Calu3 (cell line): ENCODE measurements at regions not wholly inside any gene's neighbourhood (a gene's known extent, or its start where the extent isn't known, plus 50 kb on each side); places are given as distances from the start of the nearest gene placed in this dataset.

Experiments used
- BruUV-seq: library from RNA; stranded (reverse); fragments of 400-500 nt; replicated peaks from 2 replicates; lab custom pipeline; 2021; lab: Mats Ljungman, UMichigan
- CTCF ChIA-PET: fragments of 300-600 bp; sonication (Branson Sonifier 250); formaldehyde crosslinking; loops from one replicate; lab custom pipeline; 2022; ENCODE audit warnings: antibody characterized with exemption; lab: Charles Lee
- DNase-seq: peaks from one replicate; pipeline ENCODE4 v3.0.0; 2022
- H3K27ac Mint-ChIP-seq: one replicate; pipeline ENCODE4 v1.8.0; 2022; ENCODE audit warnings: mixed read lengths; ENCODE audit not compliant: unreplicated experiment
- H3K27me3 Mint-ChIP-seq: one replicate; pipeline ENCODE4 v1.8.0; 2022; ENCODE audit warnings: mixed read lengths; ENCODE audit not compliant: unreplicated experiment
- H3K36me3 Mint-ChIP-seq: one replicate; pipeline ENCODE4 v1.8.0; 2022; ENCODE audit warnings: mild to moderate bottlenecking, moderate library complexity, mixed read lengths; ENCODE audit not compliant: insufficient read depth, unreplicated experiment
- H3K4me1 Mint-ChIP-seq: one replicate; pipeline ENCODE4 v1.8.0; 2022; ENCODE audit warnings: mild to moderate bottlenecking, low read depth, mixed read lengths; ENCODE audit not compliant: unreplicated experiment
- H3K4me3 Mint-ChIP-seq: one replicate; pipeline ENCODE4 v1.8.0; 2022; ENCODE audit warnings: mild to moderate bottlenecking, low read depth, moderate library complexity, mixed read lengths; ENCODE audit not compliant: unreplicated experiment
- H3K9me3 Mint-ChIP-seq: one replicate; pipeline ENCODE4 v1.8.0; 2022; ENCODE audit warnings: low read depth, mixed read lengths; ENCODE audit not compliant: unreplicated experiment
- CTCF ChIP-seq: fragments of 200-600 bp; IDR thresholded peaks from one replicate; pipeline ENCODE4 v1.8.0; 2022; ENCODE audit warnings: antibody characterized with exemption; ENCODE audit not compliant: unreplicated experiment
- intact Hi-C: fragments of 100-400 bp; cut with micrococcal nuclease; formaldehyde crosslinking; loops from one replicate; pipeline ENCODE4 v1.10.0; 2022; ENCODE audit not compliant: unreplicated experiment

- TF ChIP-seq CTCF = no peak
- no peak overlapping the region for H3K27ac Mint-ChIP-seq
- H3K4me1 Mint-ChIP-seq = peaks cover 17% of the 10 kb centered on the region
- no peaks in the 10 kb centered on the region for H3K36me3 Mint-ChIP-seq
- CTCF ChIA-PET = interaction anchor here (0.6 kb wide), 1 partner anchor 43 kb away, joined by 3 read pairs; no protein-coding TSS in a partner anchor
- intact Hi-C loops = no loop called here
- H3K27me3 Mint-ChIP-seq = no peaks in the 10 kb centered on the region
- DNase-seq = no peak
- H3K9me3 Mint-ChIP-seq = no peaks in the 10 kb centered on the region
- no TSS peak for BruUV-seq
- no peak overlapping the region for H3K4me3 Mint-ChIP-seq
Observed at GRCh38 chr9:82333671-82334070, 345.1 kb downstream of the SPATA31D1 start.

DNA sequence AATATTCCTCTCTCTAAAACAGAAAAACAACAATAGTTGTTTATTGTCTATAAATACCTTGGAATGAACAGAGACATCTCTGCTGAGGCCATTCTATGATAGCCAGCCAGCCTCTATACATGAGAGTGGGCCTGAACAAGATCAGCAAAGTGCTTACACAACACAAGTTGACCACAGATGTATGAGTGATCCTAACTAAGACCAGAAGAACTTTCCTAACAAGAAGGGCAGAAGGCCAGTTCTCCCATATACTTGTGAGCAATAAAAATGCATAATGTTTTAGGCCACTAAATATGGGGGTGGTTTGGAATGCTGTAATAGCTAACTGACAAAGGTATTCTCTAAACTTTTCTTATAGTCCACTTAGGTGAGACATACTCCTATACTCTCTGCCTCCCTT, 345.7 kb downstream of the SPATA31D1 start:
- Mint-ChIP-seq H3K27me3 (no peaks in the 10 kb centered on the region), H3K4me1 (peaks cover 17% of the 10 kb centered on the region), H3K36me3 (no peaks in the 10 kb centered on the region), H3K9me3 (no peaks in the 10 kb centered on the region), H3K4me3 (no peak overlapping the region), H3K27ac (no peak overlapping the region)
- DNase-seq = no peak
- CTCF ChIA-PET = no interaction called here
- no peak for TF ChIP-seq CTCF
- intact Hi-C loops = no loop called here
- no TSS peak for BruUV-seq

GRCh38 chr9:82337351-82337750, 348.8 kb downstream of the SPATA31D1 start:
- intact Hi-C loops = no loop called here
- CTCF ChIA-PET = no interaction called here
- no peaks in the 10 kb centered on the region for H3K27me3 Mint-ChIP-seq
- no peak overlapping the region for H3K27ac Mint-ChIP-seq
- no peak for DNase-seq
- no peaks in the 10 kb centered on the region for H3K36me3 Mint-ChIP-seq
- no TSS peak for BruUV-seq
- TF ChIP-seq CTCF = no peak
- no peak overlapping the region for H3K4me3 Mint-ChIP-seq
- H3K4me1 Mint-ChIP-seq = peaks cover 9% of the 10 kb centered on the region
- H3K9me3 Mint-ChIP-seq = no peaks in the 10 kb centered on the region

- Mint-ChIP-seq H3K4me3 (no peak overlapping the region), H3K9me3 (peaks cover 8% of the 10 kb centered on the region), H3K4me1 (no peaks in the 10 kb centered on the region), H3K27me3 (no peaks in the 10 kb centered on the region), H3K27ac (no peak overlapping the region), H3K36me3 (no peaks in the 10 kb centered on the region)
- no peak for DNase-seq
- no TSS peak for BruUV-seq
- intact Hi-C loops = no loop called here
- no peak for TF ChIP-seq CTCF
- CTCF ChIA-PET = no interaction called here
Observed at GRCh38 chr9:82342046-82342445, 353.5 kb downstream of the SPATA31D1 start.

DNA sequence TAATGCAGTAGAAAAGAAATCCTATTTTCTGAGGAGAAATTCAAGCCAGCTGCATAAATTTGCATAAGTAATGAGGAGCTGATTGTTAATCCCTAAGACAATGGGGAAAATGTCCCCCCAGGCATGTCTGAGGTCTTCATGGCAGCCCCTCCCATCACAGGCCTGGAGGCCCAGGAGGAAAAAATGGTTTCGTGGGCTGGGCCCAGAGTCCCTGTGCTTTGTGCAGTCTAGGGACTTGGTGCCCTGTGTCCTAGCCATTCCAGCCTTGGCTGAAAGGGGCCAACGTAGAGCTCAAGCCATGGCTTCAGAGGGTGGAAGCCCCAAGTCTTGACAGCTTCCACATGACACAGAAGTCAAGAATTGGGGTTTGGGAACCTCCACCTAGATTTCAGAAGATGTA, 357.5 kb downstream of the SPATA31D1 start:
- CTCF ChIA-PET = no interaction called here

More for the DNA sequence above, 357.5 kb downstream of the SPATA31D1 start:
- no peak for TF ChIP-seq CTCF
- no peaks in the 10 kb centered on the region for H3K4me1 Mint-ChIP-seq
- intact Hi-C loops = no loop called here
- no peak overlapping the region for H3K4me3 Mint-ChIP-seq
- no TSS peak for BruUV-seq
- H3K36me3 Mint-ChIP-seq = no peaks in the 10 kb centered on the region
- DNase-seq = no peak
- H3K27me3 Mint-ChIP-seq = no peaks in the 10 kb centered on the region
- no peak overlapping the region for H3K27ac Mint-ChIP-seq
- H3K9me3 Mint-ChIP-seq = peaks cover 8% of the 10 kb centered on the region
